Gastroesophageal sphincter (tissue), 4 donors: ENCODE measurements at regions not wholly inside any gene's neighbourhood (a gene's known extent, or its start where the extent isn't known, plus 50 kb on each side); places are given as distances from the start of the nearest gene placed in this dataset.

ENCODE experiments used
- ATAC-seq: fragments of 150-250 bp; one replicate; pipeline ENCODE4 v1.9.1; 2016; ENCODE audit warnings: mild to moderate bottlenecking, moderate library complexity
- H3K27ac ChIP-seq, 4 donors: fragments of 200-600 bp; sonication (generic) in 3 of 4; 1 replicate in 3 of 4; 2 replicates in 1 of 4; pipeline ENCODE4 v1.5.1; 2016 to 2019
- H3K27me3 ChIP-seq: fragments of 200-600 bp; sonication (generic); one replicate; pipeline ENCODE4 v1.5.1; 2019
- H3K36me3 ChIP-seq, 2 donors: fragments of 200-600 bp; sonication (generic); one replicate each; pipeline ENCODE4 v1.5.1; 2019; ENCODE audit warnings: control low read depth in 1 of 2
- H3K4me1 ChIP-seq, 3 donors: fragments of 200-600 bp; sonication (generic); 1 replicate in 2 of 3; 2 replicates in 1 of 3; pipeline ENCODE4 v1.5.1; 2016 to 2019; ENCODE audit warnings: control low read depth in 2 of 3
- H3K4me3 ChIP-seq, 2 donors: fragments of 200-600 bp; sonication (generic); one replicate each; pipeline ENCODE4 v1.5.1; 2019; ENCODE audit warnings: mild to moderate bottlenecking in 1 of 2, moderate library complexity in 1 of 2
- H3K9me3 ChIP-seq, 3 donors: fragments of 200-600 bp; sonication (generic); one replicate each; pipeline ENCODE4 v1.5.1; 2017 to 2019; ENCODE audit warnings: control low read depth in 2 of 3
- CTCF ChIP-seq, 4 experiments: fragments of 200-600 bp in 2 of 4; fragments of 450-650 bp in 2 of 4; sonication (generic) in 1 of 4; IDR thresholded peaks; one replicate each; pipeline ENCODE4 v1.5.1; 2017 to 2019; ENCODE audit warnings: antibody characterized with exemption in 4 of 4, mild to moderate bottlenecking in 2 of 4, moderate library complexity in 2 of 4
- EP300 ChIP-seq: sonication (generic); formaldehyde crosslinking; IDR thresholded peaks from one replicate; pipeline ENCODE4 v1.6.1; 2017; ENCODE audit warnings: antibody characterized with exemption, mild to moderate bottlenecking
- POLR2A ChIP-seq, 2 donors: fragments of 450-650 bp; IDR thresholded peaks; one replicate each; pipeline ENCODE4 v1.6.1; 2017; ENCODE audit warnings: antibody characterized with exemption in 2 of 2, mild to moderate bottlenecking in 2 of 2, moderate library complexity in 1 of 2
- POLR2AphosphoS5 ChIP-seq: sonication (generic); formaldehyde crosslinking; IDR thresholded peaks from one replicate; pipeline ENCODE4 v1.6.1; 2017; ENCODE audit warnings: antibody characterized with exemption
- WGBS, 2 donors: methylation state at CpG; one replicate each; pipeline ENCODE4 v1.1.5; 2018; ENCODE audit warnings: low coverage in 1 of 2; 5-methylcytosine and 5-hydroxymethylcytosine counted together

GRCh38 chrX:40485973-40486372, 94.8 kb upstream of the ATP6AP2 start:
- 88% methylated on average over 1 of the region's 1 CpG; no CpG with 5 or more reads in 1 of the 2 donors for WGBS, 2 donors
- TF ChIP-seq CTCF (IDR thresholded peaks at IDR 0.05) (no peak), POLR2AphosphoS5 (no peak), EP300 (no peak), POLR2A (IDR thresholded peaks at IDR 0.05) (no peak)
- Histone ChIP-seq H3K4me3 (no peak overlapping the region), H3K27me3 (no peaks in the 10 kb centered on the region), H3K4me1 (no peaks in the 10 kb centered on the region), H3K36me3 (no peaks in the 10 kb centered on the region), H3K9me3 (peaks cover 0 to 5% (median 0%) of the 10 kb centered on the region in 3 donors), H3K27ac (no peak overlapping the region)
- ATAC-seq = no peak

- Histone ChIP-seq H3K9me3 (peaks cover 0 to 5% (median 0%) of the 10 kb centered on the region in 3 donors), H3K4me3 (no peak overlapping the region), H3K36me3 (no peaks in the 10 kb centered on the region), H3K4me1 (no peaks in the 10 kb centered on the region), H3K27ac (no peak overlapping the region), H3K27me3 (no peaks in the 10 kb centered on the region)
- TF ChIP-seq POLR2AphosphoS5 = no peak
- no peak for TF ChIP-seq CTCF (IDR thresholded peaks at IDR 0.05)
- TF ChIP-seq POLR2A (IDR thresholded peaks at IDR 0.05) = no peak
- no peak for TF ChIP-seq EP300
- no peak for ATAC-seq
- 62 to 75% methylated on average over 2 to 4 of the region's 6 CpGs for WGBS, 2 donors
Measured at GRCh38 chrX:40485102-40485826, 95.5 kb upstream of the ATP6AP2 start.

GRCh38 chrX:40484408-40485091, 96.2 kb upstream of the ATP6AP2 start:
- Histone ChIP-seq H3K4me1 (no peaks in the 10 kb centered on the region), H3K9me3 (peaks cover 0 to 5% (median 0%) of the 10 kb centered on the region in 3 donors), H3K27ac (no peak overlapping the region), H3K27me3 (no peaks in the 10 kb centered on the region), H3K36me3 (no peaks in the 10 kb centered on the region), H3K4me3 (no peak overlapping the region)
- ATAC-seq = no peak
- no peak for TF ChIP-seq EP300
- TF ChIP-seq POLR2AphosphoS5 = no peak
- WGBS, 2 donors = 46 to 70% methylated on average over 4 to 8 of the region's 8 CpGs

- no peak overlapping the region for H3K4me3 ChIP-seq
- WGBS, 2 donors = 100% methylated on average over 1 of the region's 2 CpGs
- H3K36me3 ChIP-seq = no peaks in the 10 kb centered on the region
- ATAC-seq = no peak
- peaks cover 0 to 5% (median 0%) of the 10 kb centered on the region in 3 donors for H3K9me3 ChIP-seq
- no peak overlapping the region for H3K27ac ChIP-seq
- no peaks in the 10 kb centered on the region for H3K4me1 ChIP-seq
- no peak for TF ChIP-seq POLR2A (IDR thresholded peaks at IDR 0.05)
- TF ChIP-seq POLR2AphosphoS5 = no peak
- TF ChIP-seq CTCF (IDR thresholded peaks at IDR 0.05) = no peak
- no peak for TF ChIP-seq EP300
- no peaks in the 10 kb centered on the region for H3K27me3 ChIP-seq
Measured at GRCh38 chrX:40483502-40483901, 97.3 kb upstream of the ATP6AP2 start.

GRCh38 chrX:40479777-40480318, 100.9 kb upstream of the ATP6AP2 start:
- TF ChIP-seq POLR2A (IDR thresholded peaks at IDR 0.05) = no peak
- no peak for TF ChIP-seq POLR2AphosphoS5
- TF ChIP-seq CTCF (IDR thresholded peaks at IDR 0.05) = no peak
- TF ChIP-seq EP300 = no peak
- no peak for ATAC-seq
- Histone ChIP-seq H3K27me3 (no peaks in the 10 kb centered on the region), H3K4me1 (no peaks in the 10 kb centered on the region), H3K9me3 (no peaks in the 10 kb centered on the region), H3K4me3 (no peak overlapping the region), H3K36me3 (no peaks in the 10 kb centered on the region), H3K27ac (no peak overlapping the region)
- 92 to 100% methylated on average over 1 to 6 of the region's 7 CpGs for WGBS, 2 donors
